Choroid plexus epithelial cell (primary cell): ENCODE measurements at regions not wholly inside any gene's neighbourhood (a gene's known extent, or its start where the extent isn't known, plus 50 kb on each side); places are given as distances from the start of the nearest gene placed in this dataset.
"Not testable (repeated sequence)": the region's sequence is repeated elsewhere in the genome, so short reads cannot be mapped to it uniquely, and the experiment has no call there.

Experiments
- DNase-seq: peaks from one replicate; pipeline ENCODE4 v3.0.0-alpha.2; 2010; ENCODE audit warnings: low read depth
- H3K4me3 ChIP-seq: 2 replicates; pipeline ENCODE4 v1.5.1; 2011; ENCODE audit warnings: low read depth, mild to moderate bottlenecking, control low read depth, low read length, moderate library complexity
- CTCF ChIP-seq: conservative IDR thresholded peaks from 2 replicates; pipeline ENCODE4 v1.5.1; 2011; ENCODE audit warnings: low read depth, mild to moderate bottlenecking, control low read depth, inconsistent platforms, low read length, moderate library complexity

- no peak overlapping the region for H3K4me3 ChIP-seq
- TF ChIP-seq CTCF = no peak
- no peak for DNase-seq
Measured at GRCh38 chr6:16041327-16041726, 87.6 kb upstream of the MYLIP start.

- no peak for TF ChIP-seq CTCF
- H3K4me3 ChIP-seq = no peak overlapping the region
- no peak for DNase-seq
Measured at GRCh38 chr6:16040628-16040974, 88.3 kb upstream of the MYLIP start.

- H3K4me3 ChIP-seq, DNase-seq: not testable (repeated sequence)
Measured at GRCh38 chr6:16039892-16040627, 88.8 kb upstream of the MYLIP start.

- H3K4me3 ChIP-seq = no peak overlapping the region
- DNase-seq = no peak
- TF ChIP-seq CTCF = no peak
Measured at GRCh38 chr6:16038938-16039337, 89.9 kb upstream of the MYLIP start.

GRCh38 chr6:16035488-16036080 is 93.3 kb upstream of the MYLIP start:
- no peak overlapping the region for H3K4me3 ChIP-seq
- TF ChIP-seq CTCF = no peak
- DNase-seq = no peak

GRCh38 chr6:16033214-16033613 is 95.7 kb upstream of the MYLIP start:
- TF ChIP-seq CTCF = no peak
- no peak overlapping the region for H3K4me3 ChIP-seq
- no peak for DNase-seq

- no peak for TF ChIP-seq CTCF
- no peak overlapping the region for H3K4me3 ChIP-seq
- DNase-seq = no peak
Measured at GRCh38 chr6:16031278-16031981, 97.5 kb upstream of the MYLIP start.
